NB4 (cell line): ENCODE measurements at regions not wholly inside any gene's neighbourhood (a gene's known extent, or its start where the extent isn't known, plus 50 kb on each side); places are given as distances from the start of the nearest gene placed in this dataset.

Experiments used
- DNase-seq: peaks from one replicate; pipeline ENCODE4 v3.0.0; 2010; ENCODE audit warnings: low read depth
- H3K4me3 ChIP-seq: one replicate; pipeline ENCODE4 v1.5.1; 2011; ENCODE audit warnings: mild to moderate bottlenecking, low read depth, low read length, moderate library complexity
- CTCF ChIP-seq: IDR thresholded peaks from one replicate; pipeline ENCODE4 v1.5.1; 2012; ENCODE audit warnings: low read depth, low read length
- MYC ChIP-seq: IDR thresholded peaks from 2 replicates; pipeline ENCODE4 v1.6.1; 2011; ENCODE audit warnings: low read depth, low read length
- POLR2A ChIP-seq: IDR thresholded peaks from 2 replicates; pipeline ENCODE4 v1.6.1; 2011; ENCODE audit warnings: mild to moderate bottlenecking; ENCODE audit not compliant: insufficient read length; ENCODE audit errors: extremely low read depth
- TF ChIP-seq, protein P1 (sequence below): IDR thresholded peaks from 2 replicates; pipeline ENCODE4 v1.6.1; 2011; ENCODE audit warnings: low read depth, low read length

DNA sequence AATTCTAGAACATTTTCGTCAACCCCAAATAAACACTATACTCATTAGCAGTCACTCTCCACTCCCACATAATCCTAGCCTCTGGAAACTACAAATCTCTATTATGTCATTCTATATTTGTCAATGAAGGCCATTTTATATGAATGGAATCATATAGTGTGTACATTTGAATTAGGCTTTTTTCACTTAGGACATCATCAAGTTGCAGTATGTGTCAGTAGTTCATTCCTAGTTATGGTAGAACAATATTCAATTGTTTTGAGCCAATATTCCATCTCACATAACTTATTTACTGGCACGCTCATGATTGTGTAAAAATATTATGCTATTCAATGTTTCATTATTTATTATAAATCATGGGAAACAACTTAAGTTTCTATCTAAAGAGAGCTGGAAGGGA, 1610.4 kb upstream of the MIR17HG start:
- no peak overlapping the region for H3K4me3 ChIP-seq
- no peak for DNase-seq
- TF ChIP-seq POLR2A (no peak), CTCF (no peak), MYC (no peak)
- TF ChIP-seq, protein P1, sequence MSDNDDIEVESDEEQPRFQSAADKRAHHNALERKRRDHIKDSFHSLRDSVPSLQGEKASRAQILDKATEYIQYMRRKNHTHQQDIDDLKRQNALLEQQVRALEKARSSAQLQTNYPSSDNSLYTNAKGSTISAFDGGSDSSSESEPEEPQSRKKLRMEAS = no peak

- DNase-seq = no peak
- TF ChIP-seq, protein P1 = no peak
- TF ChIP-seq MYC (no peak), CTCF (no peak)
These were observed 1609.4 kb upstream of the MIR17HG start for GRCh38 chr13:89738072-89738471.

DNA sequence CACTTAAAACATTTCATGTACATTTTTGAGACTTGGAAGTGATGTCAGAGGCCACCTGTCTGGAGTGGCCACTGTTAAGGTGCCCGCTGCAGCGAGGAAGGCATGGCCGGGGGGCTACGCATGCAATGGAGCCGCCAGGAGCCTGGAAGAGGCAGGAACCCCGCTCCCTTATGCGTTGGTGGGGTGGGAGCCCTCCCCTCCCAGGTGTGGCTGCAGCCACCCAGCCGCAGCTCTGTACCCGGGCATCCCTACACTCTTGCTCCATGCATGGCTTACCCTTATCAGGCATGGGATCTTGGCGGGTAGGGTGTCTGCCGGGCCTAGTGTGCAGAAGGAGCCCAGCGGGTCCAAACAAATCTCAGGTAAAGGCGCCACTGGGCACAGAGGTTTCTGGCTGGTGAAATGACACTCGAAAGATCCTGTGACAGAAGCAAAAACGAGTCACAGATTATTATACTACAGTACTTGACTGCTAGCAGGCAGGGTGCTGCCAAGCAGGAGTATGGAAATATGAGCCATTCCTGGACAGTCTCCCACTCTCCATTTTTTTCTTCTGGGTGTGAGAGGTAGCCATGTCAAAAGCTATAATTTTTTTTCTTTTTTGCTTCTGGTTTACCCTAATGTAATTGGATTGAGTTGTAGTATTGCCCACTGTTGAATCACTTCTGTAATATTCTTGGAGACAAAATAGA, 1606.3 kb upstream of the MIR17HG start:
- no peak overlapping the region for H3K4me3 ChIP-seq
- no peak for DNase-seq
- no peak for TF ChIP-seq MYC
- no peak for TF ChIP-seq CTCF
- TF ChIP-seq, protein P1 = no peak
- TF ChIP-seq POLR2A = no peak

More at GRCh38 chr13:89738072-89738471, 1609.4 kb upstream of the MIR17HG start:
- no peak overlapping the region for H3K4me3 ChIP-seq

GRCh38 chr13:89746554-89746953, 1600.9 kb upstream of the MIR17HG start:
- TF ChIP-seq MYC = no peak
- TF ChIP-seq CTCF = no peak
- TF ChIP-seq, protein P1 = no peak
- TF ChIP-seq POLR2A = no peak
- DNase-seq = no peak
- H3K4me3 ChIP-seq = no peak overlapping the region

GRCh38 chr13:89748716-89749115, 1598.8 kb upstream of the MIR17HG start:
- H3K4me3 ChIP-seq = no peak overlapping the region
- DNase-seq = no peak
- TF ChIP-seq CTCF (no peak), POLR2A (no peak), MYC (no peak)
- TF ChIP-seq, protein P1 = no peak
